OCI-LY7 (cell line): ENCODE measurements at regions not wholly inside any gene's neighbourhood (a gene's known extent, or its start where the extent isn't known, plus 50 kb on each side); places are given as distances from the start of the nearest gene placed in this dataset.

Experiments
- BruUV-seq: library from RNA; stranded (reverse); fragments of 400-500 nt; replicated peaks from 2 replicates; lab custom pipeline; 2021; lab: Mats Ljungman, UMichigan
- CTCF ChIA-PET: fragments of 300-600 bp; sonication (Branson Sonifier 250); formaldehyde crosslinking; loops from one replicate; lab custom pipeline; 2022; ENCODE audit warnings: antibody characterized with exemption; ENCODE audit not compliant: unreplicated experiment; lab: Charles Lee
- POLR2A ChIA-PET: fragments of 300-600 bp; sonication (Branson Sonifier 250); formaldehyde crosslinking; loops from one replicate; lab custom pipeline; 2022; ENCODE audit warnings: antibody characterized with exemption; lab: Charles Lee
- DNase-seq: peaks from one replicate; pipeline ENCODE4 v3.0.0-alpha.2; 2015; ENCODE audit warnings: low spot score
- H2AFZ ChIP-seq: fragments of 200-600 bp; sonication (generic), shearing (Covaris generic); 2 replicates; pipeline ENCODE4 v1.6.1; 2014; ENCODE audit warnings: mild to moderate bottlenecking, antibody characterized with exemption, low read length, moderate library complexity
- H3K27ac ChIP-seq: fragments of 200-600 bp; sonication (generic); 2 replicates; pipeline ENCODE4 v1.5.1; 2014; ENCODE audit warnings: mixed run types, low read depth, mild to moderate bottlenecking, moderate library complexity, low read length, inconsistent platforms; ENCODE audit not compliant: poor library complexity, severe bottlenecking
- H3K36me3 ChIP-seq: fragments of 200-600 bp; sonication (generic); 2 replicates; pipeline ENCODE4 v1.6.1; 2014; ENCODE audit warnings: mild to moderate bottlenecking, antibody characterized with exemption, low read length, moderate library complexity, mixed read lengths; ENCODE audit not compliant: insufficient read depth
- H3K4me1 ChIP-seq: fragments of 200-600 bp; sonication (generic); 2 replicates; pipeline ENCODE4 v1.5.1; 2014; ENCODE audit warnings: mild to moderate bottlenecking, low read length; ENCODE audit not compliant: insufficient read depth, poor library complexity, severe bottlenecking
- H3K4me2 ChIP-seq: fragments of 200-600 bp; sonication (generic); 2 replicates; pipeline ENCODE4 v1.6.1; 2014; ENCODE audit warnings: mild to moderate bottlenecking, low read length
- H3K4me3 ChIP-seq: fragments of 200-600 bp; sonication (generic); 2 replicates; pipeline ENCODE4 v1.5.1; 2014; ENCODE audit warnings: mild to moderate bottlenecking, low read depth, low read length; ENCODE audit not compliant: poor library complexity, severe bottlenecking
- H3K79me2 ChIP-seq: fragments of 200-600 bp; sonication (generic); 2 replicates; pipeline ENCODE4 v1.6.1; 2016; ENCODE audit warnings: low read depth, mild to moderate bottlenecking, low read length, moderate library complexity, mixed read lengths; ENCODE audit not compliant: insufficient read depth
- H3K9me2 ChIP-seq: fragments of 200-600 bp; sonication (generic); 2 replicates; pipeline ENCODE4 v1.6.1; 2016; ENCODE audit warnings: mild to moderate bottlenecking, low read length, mixed read lengths; ENCODE audit not compliant: insufficient read depth
- H3K9me3 ChIP-seq: fragments of 200-600 bp; sonication (generic); 2 replicates; pipeline ENCODE4 v1.6.1; 2014; ENCODE audit warnings: mild to moderate bottlenecking, mixed run types, low read length, mixed read lengths
- H4K20me1 ChIP-seq: fragments of 200-600 bp; sonication (generic); 2 replicates; pipeline ENCODE4 v1.6.1; 2014; ENCODE audit warnings: mild to moderate bottlenecking, antibody characterized with exemption, low read length, moderate library complexity, mixed read lengths; ENCODE audit not compliant: insufficient read depth
- CTCF ChIP-seq: fragments of 200-600 bp; sonication (generic); conservative IDR thresholded peaks from 2 replicates; pipeline ENCODE4 v1.5.1; 2014; ENCODE audit warnings: mild to moderate bottlenecking, antibody characterized with exemption, low read length, moderate library complexity, mixed read lengths
- EZH2phosphoT487 ChIP-seq: fragments of 200-600 bp; sonication (generic); IDR thresholded peaks from 2 replicates; pipeline ENCODE4 v1.6.1; 2018; ENCODE audit warnings: low read depth, borderline replicate concordance, mild to moderate bottlenecking, mixed run types, antibody characterized with exemption, low read length, moderate library complexity, mixed read lengths
- intact Hi-C: fragments of 100-400 bp; cut with micrococcal nuclease; formaldehyde crosslinking; loops from one replicate; pipeline ENCODE4 v1.10.0; 2022; ENCODE audit not compliant: unreplicated experiment

GRCh38 chr2:103817746-103818145 is 1036.2 kb upstream of the POU3F3 start:
- H3K79me2 ChIP-seq: no peaks in the 10 kb centered on the region
- TF ChIP-seq EZH2phosphoT487: no peak
- TF ChIP-seq CTCF: no peak
- CTCF ChIA-PET: no interaction called here
- BruUV-seq: no TSS peak
- H2AFZ ChIP-seq: no peak overlapping the region
- H3K9me3 ChIP-seq: no peaks in the 10 kb centered on the region
- no peak overlapping the region for H3K4me3 ChIP-seq
- H4K20me1 ChIP-seq: no peaks in the 10 kb centered on the region
- H3K4me1 ChIP-seq: no peaks in the 10 kb centered on the region
- H3K9me2 ChIP-seq: no peaks in the 10 kb centered on the region
- H3K27ac ChIP-seq: no peak overlapping the region
- DNase-seq: no peak
- intact Hi-C loops: no loop called here
- no peaks in the 10 kb centered on the region for H3K36me3 ChIP-seq
- no peak overlapping the region for H3K4me2 ChIP-seq
- POLR2A ChIA-PET: no interaction called here

GRCh38 chr2:103818176-103818575 is 1035.7 kb upstream of the POU3F3 start:
- no peaks in the 10 kb centered on the region for H3K36me3 ChIP-seq
- intact Hi-C loops: no loop called here
- POLR2A ChIA-PET: no interaction called here
- CTCF ChIA-PET: no interaction called here
- no peak overlapping the region for H3K4me2 ChIP-seq
- BruUV-seq: no TSS peak
- no peaks in the 10 kb centered on the region for H3K79me2 ChIP-seq
- no peaks in the 10 kb centered on the region for H4K20me1 ChIP-seq
- no peak for DNase-seq
- no peaks in the 10 kb centered on the region for H3K9me2 ChIP-seq
- H3K4me3 ChIP-seq: no peak overlapping the region
- H3K9me3 ChIP-seq: no peaks in the 10 kb centered on the region
- TF ChIP-seq EZH2phosphoT487: no peak
- no peak for TF ChIP-seq CTCF
- no peak overlapping the region for H3K27ac ChIP-seq
- H2AFZ ChIP-seq: no peak overlapping the region
- H3K4me1 ChIP-seq: no peaks in the 10 kb centered on the region

- Histone ChIP-seq H2AFZ (no peak overlapping the region), H3K27ac (no peak overlapping the region), H3K4me3 (no peak overlapping the region), H3K36me3 (no peaks in the 10 kb centered on the region), H3K9me2 (no peaks in the 10 kb centered on the region), H4K20me1 (no peaks in the 10 kb centered on the region), H3K9me3 (no peaks in the 10 kb centered on the region), H3K4me1 (no peaks in the 10 kb centered on the region), H3K79me2 (no peaks in the 10 kb centered on the region), H3K4me2 (no peak overlapping the region)
- CTCF ChIA-PET: no interaction called here
- intact Hi-C loops: no loop called here
- BruUV-seq: no TSS peak
- no peak for DNase-seq
- POLR2A ChIA-PET: no interaction called here
- no peak for TF ChIP-seq EZH2phosphoT487
- TF ChIP-seq CTCF: no peak
These were observed 1034.3 kb upstream of the POU3F3 start for GRCh38 chr2:103819599-103819998.
